Spleen (tissue), 7 donors: ENCODE measurements at regions not wholly inside any gene's neighbourhood (a gene's known extent, or its start where the extent isn't known, plus 50 kb on each side); places are given as distances from the start of the nearest gene placed in this dataset.

Experiments used
- CTCF ChIP-seq, 11 experiments: fragments of 200-600 bp in 7 of 11; fragments of 450-650 bp in 4 of 11; sonication (generic) in 4 of 11; IDR thresholded peaks in 8 of 11; conservative IDR thresholded peaks in 3 of 11; 1 replicate in 7 of 11; 2 replicates in 4 of 11; pipeline versions ENCODE4 v1.4.0 to v1.8.0; 2016 to 2021; ENCODE audit warnings: antibody characterized with exemption in 11 of 11, inconsistent platforms in 4 of 11, mild to moderate bottlenecking in 1 of 11
- POLR2A ChIP-seq, 3 donors: fragments of 450-650 bp; IDR thresholded peaks; one replicate each; pipeline ENCODE4 v1.5.1; 2017; ENCODE audit warnings: antibody characterized with exemption in 3 of 3, mild to moderate bottlenecking in 1 of 3
- POLR2AphosphoS5 ChIP-seq, 3 donors: sonication (generic); formaldehyde crosslinking; IDR thresholded peaks; one replicate each; pipeline ENCODE4 v1.5.1; 2017; ENCODE audit warnings: antibody characterized with exemption in 3 of 3
- donor health status: DM: no; HTN: no; CAD: no; lungs with moderate emphysema.
- donor health status: DM: no; HTN: no; CAD: no.
- donor health status: DM: no; HTN: no; CAD: no.

GRCh38 chrX:138150709-138151108 is 560.8 kb downstream of the FGF13 start:
- TF ChIP-seq POLR2AphosphoS5 (IDR thresholded peaks at IDR 0.05) (no peak), CTCF (IDR thresholded peaks at IDR 0.05 in 8 of 11, conservative IDR thresholded peaks at IDR 0.05 in 3 of 11) (no peak), POLR2A (IDR thresholded peaks at IDR 0.05) (no peak)
